ENCODE measurements at regions not wholly inside any gene's neighbourhood (a gene's known extent, or its start where the extent isn't known, plus 50 kb on each side); places are given as distances from the start of the nearest gene placed in this dataset.

- Histone ChIP-seq H3K4me2 (no peak overlapping the region), H3K27me3 (ENCODE audit: insufficient read depth) (no peaks in the 10 kb centered on the region), H2AFZ (peak overlapping the region; percentile 33; the same call in 1 of the 2 replicates), H4K20me1 (replicated peaks; ENCODE audit: insufficient read depth) (no peaks in the 10 kb centered on the region), H3K27ac (ENCODE audit: low read depth) (no peak overlapping the region), H3K4me3 (no peak overlapping the region), H3K9me2 (ENCODE audit: insufficient read depth) (no peaks in the 10 kb centered on the region), H3F3A (replicated peaks; ENCODE audit: low read depth) (no peaks in the 10 kb centered on the region), H3K4me1 (ENCODE audit: insufficient read depth) (no peaks in the 10 kb centered on the region), H3K36me3 (ENCODE audit: insufficient read depth) (no peaks in the 10 kb centered on the region), H3K79me2 (replicated peaks; ENCODE audit: insufficient read depth) (no peaks in the 10 kb centered on the region)
- Mint-ChIP-seq H3K9me3 (no peaks in the 10 kb centered on the region), H3K4me1 (peaks cover 3% of the 10 kb centered on the region; the same call in 2 of the 3 replicates), H3K27me3 (ENCODE audit: insufficient read depth, low read depth, poor library complexity) (no peaks in the 10 kb centered on the region), H3K4me3 (no peak overlapping the region), H3K27ac (no peak overlapping the region), H3K36me3 (ENCODE audit: low read depth) (no peaks in the 10 kb centered on the region)
- TF ChIP-seq EZH2 (IDR thresholded peaks at IDR 0.05; ENCODE audit: low read depth, unreplicated experiment) (no peak), ETS1 (IDR thresholded peaks at IDR 0.05) (no peak), CREB1 (CRISPR knock-in tag; IDR thresholded peaks at IDR 0.05; ENCODE audit: low read depth) (no peak)
- no peak for DNase-seq (ENCODE audit: low spot score)
- ATAC-seq, result no peak
Measured at GRCh38 chr4:65014078-65014477, 604.8 kb upstream of the TECRL start.

- Mint-ChIP-seq H3K27ac (no peak overlapping the region), H3K4me3 (no peak overlapping the region), H3K9me3 (no peaks in the 10 kb centered on the region), H3K36me3 (ENCODE audit: low read depth) (no peaks in the 10 kb centered on the region), H3K27me3 (ENCODE audit: insufficient read depth, low read depth, poor library complexity) (no peaks in the 10 kb centered on the region), H3K4me1 (no peaks in the 10 kb centered on the region)
- Histone ChIP-seq H3F3A (replicated peaks; ENCODE audit: low read depth) (no peaks in the 10 kb centered on the region), H3K4me3 (no peak overlapping the region), H3K4me2 (no peak overlapping the region), H4K20me1 (replicated peaks; ENCODE audit: insufficient read depth) (no peaks in the 10 kb centered on the region), H3K4me1 (ENCODE audit: insufficient read depth) (no peaks in the 10 kb centered on the region), H2AFZ (no peak overlapping the region), H3K9me2 (ENCODE audit: insufficient read depth) (no peaks in the 10 kb centered on the region), H3K27ac (ENCODE audit: low read depth) (no peak overlapping the region), H3K79me2 (replicated peaks; ENCODE audit: insufficient read depth) (no peaks in the 10 kb centered on the region), H3K27me3 (ENCODE audit: insufficient read depth) (no peaks in the 10 kb centered on the region), H3K36me3 (ENCODE audit: insufficient read depth) (no peaks in the 10 kb centered on the region)
- ATAC-seq (peak; percentile 47; the same call in 2 of the 3 replicates), DNase-seq (ENCODE audit: low spot score) (peak; percentile 87)
- TF ChIP-seq ETS1 (IDR thresholded peaks at IDR 0.05) (no peak), CTCF (conservative IDR thresholded peaks at IDR 0.05; ENCODE audit: low read depth in 2 of 2) (peak; percentile 72 to 90)
Measured at GRCh38 chr4:65007841-65008439, 598.7 kb upstream of the TECRL start.

GRCh38 chr4:64975177-64975576 is 565.9 kb upstream of the TECRL start:
- no peaks in the 10 kb centered on the region for H3K4me1 ChIP-seq (ENCODE audit: insufficient read depth)
- no peak for DNase-seq (ENCODE audit: low spot score)
- Mint-ChIP-seq H3K4me1 (no peaks in the 10 kb centered on the region), H3K27ac (no peak overlapping the region), H3K4me3 (no peak overlapping the region), H3K27me3 (ENCODE audit: insufficient read depth, low read depth, poor library complexity) (peaks cover 2% of the 10 kb centered on the region), H3K36me3 (ENCODE audit: low read depth) (peaks cover under 1% of the 10 kb centered on the region), H3K9me3 (peaks cover 2% of the 10 kb centered on the region; the same call in 1 of the 3 replicates)
- H2AFZ ChIP-seq, result no peak overlapping the region
- H3K27ac ChIP-seq (ENCODE audit: low read depth), result no peak overlapping the region
- H3K36me3 ChIP-seq (ENCODE audit: insufficient read depth), result no peaks in the 10 kb centered on the region
- H3F3A ChIP-seq (replicated peaks; ENCODE audit: low read depth), result no peaks in the 10 kb centered on the region
- no peak overlapping the region for H3K4me2 ChIP-seq
- H3K4me3 ChIP-seq, result no peak overlapping the region
- H3K79me2 ChIP-seq (replicated peaks; ENCODE audit: insufficient read depth), result no peaks in the 10 kb centered on the region
- peaks cover 6% of the 10 kb centered on the region; the same call in 1 of the 2 replicates for H3K9me2 ChIP-seq (ENCODE audit: insufficient read depth)
- H3K27me3 ChIP-seq (ENCODE audit: insufficient read depth), result no peaks in the 10 kb centered on the region
- no peaks in the 10 kb centered on the region for H4K20me1 ChIP-seq (replicated peaks; ENCODE audit: insufficient read depth)
- no peak for ATAC-seq
- TF ChIP-seq ETS1 (IDR thresholded peaks at IDR 0.05) (no peak), EZH2phosphoT487 (IDR thresholded peaks at IDR 0.05; ENCODE audit: unreplicated experiment) (no peak), NANOG (IDR thresholded peaks at IDR 0.05; ENCODE audit: borderline replicate concordance) (no peak), ZNF114 (CRISPR knock-in tag; IDR thresholded peaks at IDR 0.05) (no peak), CREB1 (CRISPR knock-in tag; IDR thresholded peaks at IDR 0.05; ENCODE audit: low read depth) (no peak), ZNF331 (CRISPR knock-in tag; IDR thresholded peaks at IDR 0.05; ENCODE audit: low read depth) (no peak), CTCF (conservative IDR thresholded peaks at IDR 0.05; ENCODE audit: low read depth in 2 of 2) (no peak), JUNB (IDR thresholded peaks at IDR 0.05; ENCODE audit: unreplicated experiment) (no peak)

Data from GM23338 (cell line).